Fibroblast of the aortic adventitia (primary cell): ENCODE measurements at regions not wholly inside any gene's neighbourhood (a gene's known extent, or its start where the extent isn't known, plus 50 kb on each side); places are given as distances from the start of the nearest gene placed in this dataset.

Experiments used
- DNase-seq: peaks from one replicate; pipeline ENCODE4 v3.0.0-alpha.2; 2010; ENCODE audit warnings: low read depth
- H3K4me3 ChIP-seq: 2 replicates; pipeline ENCODE4 v1.5.1; 2011; ENCODE audit warnings: low read depth, mild to moderate bottlenecking, control low read depth, low read length, moderate library complexity
- CTCF ChIP-seq: IDR thresholded peaks from 2 replicates; pipeline ENCODE4 v1.5.1; 2011; ENCODE audit warnings: mild to moderate bottlenecking, low read length, control low read depth, inconsistent platforms; ENCODE audit not compliant: insufficient read depth

GRCh38 chr2:122322815-122323214 is 567.4 kb downstream of the TSN start:
- no peak for DNase-seq
- H3K4me3 ChIP-seq = no peak overlapping the region
- no peak for TF ChIP-seq CTCF

GRCh38 chr2:122323927-122324326 is 568.5 kb downstream of the TSN start:
- no peak for TF ChIP-seq CTCF
- DNase-seq = no peak
- H3K4me3 ChIP-seq = no peak overlapping the region

- TF ChIP-seq CTCF = no peak
- DNase-seq = no peak
- no peak overlapping the region for H3K4me3 ChIP-seq
Measured at GRCh38 chr2:122326471-122326870, 571.0 kb downstream of the TSN start.

- H3K4me3 ChIP-seq = no peak overlapping the region
- DNase-seq = no peak
- no peak for TF ChIP-seq CTCF
Measured at GRCh38 chr2:122328816-122329215, 573.4 kb downstream of the TSN start.

GRCh38 chr2:122329278-122329677 is 573.8 kb downstream of the TSN start:
- H3K4me3 ChIP-seq = no peak overlapping the region
- no peak for DNase-seq
- no peak for TF ChIP-seq CTCF

GRCh38 chr2:122333932-122334331 is 578.5 kb downstream of the TSN start:
- DNase-seq = no peak
- TF ChIP-seq CTCF = no peak
- H3K4me3 ChIP-seq = no peak overlapping the region

GRCh38 chr2:122338000-122338399 is 582.5 kb downstream of the TSN start:
- no peak for DNase-seq
- no peak for TF ChIP-seq CTCF

More at GRCh38 chr2:122338000-122338399, 582.5 kb downstream of the TSN start:
- no peak overlapping the region for H3K4me3 ChIP-seq
